ENCODE measurements at regions not wholly inside any gene's neighbourhood (a gene's known extent, or its start where the extent isn't known, plus 50 kb on each side); places are given as distances from the start of the nearest gene placed in this dataset.

DNA sequence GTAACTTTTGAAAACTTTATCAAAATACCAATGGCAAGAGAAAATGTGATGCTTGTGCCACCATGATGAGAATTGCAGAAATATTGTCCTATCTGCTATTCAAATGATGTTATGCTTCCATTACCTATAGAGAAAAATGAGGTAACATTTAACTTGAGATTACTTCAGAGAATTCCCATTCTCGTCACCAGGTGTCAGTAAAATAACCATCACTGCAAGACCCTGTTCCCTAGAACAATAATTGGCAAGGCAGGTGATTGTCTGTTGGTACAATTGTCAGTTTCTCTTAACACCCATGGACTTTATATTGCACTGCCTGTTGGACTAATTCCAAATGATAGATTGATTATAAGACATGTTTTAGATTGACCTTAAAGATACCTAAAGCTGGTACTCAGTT is 179.9 kb downstream of the GABRG1 start:
- TF ChIP-seq, protein P1, sequence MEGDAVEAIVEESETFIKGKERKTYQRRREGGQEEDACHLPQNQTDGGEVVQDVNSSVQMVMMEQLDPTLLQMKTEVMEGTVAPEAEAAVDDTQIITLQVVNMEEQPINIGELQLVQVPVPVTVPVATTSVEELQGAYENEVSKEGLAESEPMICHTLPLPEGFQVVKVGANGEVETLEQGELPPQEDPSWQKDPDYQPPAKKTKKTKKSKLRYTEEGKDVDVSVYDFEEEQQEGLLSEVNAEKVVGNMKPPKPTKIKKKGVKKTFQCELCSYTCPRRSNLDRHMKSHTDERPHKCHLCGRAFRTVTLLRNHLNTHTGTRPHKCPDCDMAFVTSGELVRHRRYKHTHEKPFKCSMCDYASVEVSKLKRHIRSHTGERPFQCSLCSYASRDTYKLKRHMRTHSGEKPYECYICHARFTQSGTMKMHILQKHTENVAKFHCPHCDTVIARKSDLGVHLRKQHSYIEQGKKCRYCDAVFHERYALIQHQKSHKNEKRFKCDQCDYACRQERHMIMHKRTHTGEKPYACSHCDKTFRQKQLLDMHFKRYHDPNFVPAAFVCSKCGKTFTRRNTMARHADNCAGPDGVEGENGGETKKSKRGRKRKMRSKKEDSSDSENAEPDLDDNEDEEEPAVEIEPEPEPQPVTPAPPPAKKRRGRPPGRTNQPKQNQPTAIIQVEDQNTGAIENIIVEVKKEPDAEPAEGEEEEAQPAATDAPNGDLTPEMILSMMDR (IDR thresholded peaks at IDR 0.05): no peak
- TF ChIP-seq EP300 (IDR thresholded peaks at IDR 0.05) (no peak), POLR2A (IDR thresholded peaks at IDR 0.05; ENCODE audit: low read depth) (no peak), POLR2AphosphoS5 (IDR thresholded peaks at IDR 0.05) (no peak)
